Osteocyte (in vitro differentiated cells): ENCODE measurements at regions not wholly inside any gene's neighbourhood (a gene's known extent, or its start where the extent isn't known, plus 50 kb on each side); places are given as distances from the start of the nearest gene placed in this dataset.

Experiments used
- DNase-seq: peaks from one replicate; pipeline ENCODE4 v3.0.0; 2021; ENCODE audit warnings: mixed read lengths; ENCODE audit not compliant: unreplicated experiment; ENCODE audit errors: extremely low spot score
- H3K27ac Mint-ChIP-seq: one replicate; pipeline ENCODE4 v1.8.0; 2021; ENCODE audit warnings: mild to moderate bottlenecking, mixed read lengths; ENCODE audit not compliant: unreplicated experiment
- H3K27me3 Mint-ChIP-seq: one replicate; pipeline ENCODE4 v1.8.0; 2021; ENCODE audit warnings: mixed read lengths; ENCODE audit not compliant: unreplicated experiment
- H3K36me3 Mint-ChIP-seq: one replicate; pipeline ENCODE4 v1.8.0; 2021; ENCODE audit warnings: mixed read lengths; ENCODE audit not compliant: unreplicated experiment
- H3K4me1 Mint-ChIP-seq: one replicate; pipeline ENCODE4 v1.8.0; 2021; ENCODE audit warnings: mixed read lengths; ENCODE audit not compliant: unreplicated experiment
- H3K4me3 Mint-ChIP-seq: one replicate; pipeline ENCODE4 v1.8.0; 2021; ENCODE audit warnings: mild to moderate bottlenecking, moderate library complexity, mixed read lengths; ENCODE audit not compliant: unreplicated experiment
- H3K9me3 Mint-ChIP-seq: one replicate; pipeline ENCODE4 v1.8.0; 2021; ENCODE audit warnings: mixed read lengths; ENCODE audit not compliant: unreplicated experiment
- TF ChIP-seq, protein P1 (sequence below): fragments of 200-600 bp; sonication (generic); IDR thresholded peaks from 2 replicates; pipeline ENCODE4 v1.5.0; 2021; ENCODE audit warnings: antibody characterized with exemption, mild to moderate bottlenecking, moderate library complexity

DNA sequence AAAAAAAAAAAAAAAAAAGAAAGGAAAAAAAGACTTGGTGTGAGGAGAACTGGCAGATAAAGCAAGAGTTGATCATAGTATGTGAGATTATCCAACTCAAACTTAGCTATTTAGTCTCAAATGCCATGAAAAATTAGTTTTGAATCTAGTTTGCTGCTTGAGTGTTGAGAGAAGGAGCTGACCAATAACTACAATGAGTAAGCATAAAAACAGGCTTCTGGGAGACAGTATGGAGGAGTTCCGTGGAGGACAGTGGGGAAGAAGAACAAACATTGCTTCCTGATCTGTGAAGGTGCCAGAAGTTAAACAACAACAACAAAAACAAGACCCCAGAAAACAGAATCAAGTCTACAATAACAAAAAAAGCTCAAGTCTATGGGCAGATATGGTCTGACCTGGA, 317.1 kb upstream of the POT1 start:
- TF ChIP-seq, protein P1, sequence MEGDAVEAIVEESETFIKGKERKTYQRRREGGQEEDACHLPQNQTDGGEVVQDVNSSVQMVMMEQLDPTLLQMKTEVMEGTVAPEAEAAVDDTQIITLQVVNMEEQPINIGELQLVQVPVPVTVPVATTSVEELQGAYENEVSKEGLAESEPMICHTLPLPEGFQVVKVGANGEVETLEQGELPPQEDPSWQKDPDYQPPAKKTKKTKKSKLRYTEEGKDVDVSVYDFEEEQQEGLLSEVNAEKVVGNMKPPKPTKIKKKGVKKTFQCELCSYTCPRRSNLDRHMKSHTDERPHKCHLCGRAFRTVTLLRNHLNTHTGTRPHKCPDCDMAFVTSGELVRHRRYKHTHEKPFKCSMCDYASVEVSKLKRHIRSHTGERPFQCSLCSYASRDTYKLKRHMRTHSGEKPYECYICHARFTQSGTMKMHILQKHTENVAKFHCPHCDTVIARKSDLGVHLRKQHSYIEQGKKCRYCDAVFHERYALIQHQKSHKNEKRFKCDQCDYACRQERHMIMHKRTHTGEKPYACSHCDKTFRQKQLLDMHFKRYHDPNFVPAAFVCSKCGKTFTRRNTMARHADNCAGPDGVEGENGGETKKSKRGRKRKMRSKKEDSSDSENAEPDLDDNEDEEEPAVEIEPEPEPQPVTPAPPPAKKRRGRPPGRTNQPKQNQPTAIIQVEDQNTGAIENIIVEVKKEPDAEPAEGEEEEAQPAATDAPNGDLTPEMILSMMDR, result no peak
- Mint-ChIP-seq H3K36me3 (no peaks in the 10 kb centered on the region), H3K27ac (no peak overlapping the region), H3K27me3 (no peaks in the 10 kb centered on the region), H3K4me1 (peaks cover 2% of the 10 kb centered on the region), H3K9me3 (no peaks in the 10 kb centered on the region), H3K4me3 (no peak overlapping the region)
- DNase-seq, result no peak

DNA sequence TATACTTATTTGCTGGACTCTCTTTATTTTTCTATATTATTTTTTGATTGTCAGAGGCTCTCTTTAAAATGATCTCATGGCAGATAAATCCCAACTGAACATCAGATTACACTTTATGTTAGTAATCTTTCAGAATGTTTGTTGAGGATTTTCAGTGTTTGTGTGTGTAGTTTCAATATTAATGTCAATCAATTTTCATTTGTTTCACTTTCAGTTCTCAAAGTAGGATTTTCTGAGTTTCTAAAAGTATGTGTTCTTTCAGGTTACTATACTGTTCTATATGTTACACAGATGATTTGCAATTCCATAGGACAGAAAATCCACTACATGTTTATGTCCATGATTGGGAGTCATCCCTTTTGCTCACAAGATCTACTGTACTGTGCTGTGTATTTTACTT, 311.9 kb upstream of the POT1 start:
- Mint-ChIP-seq H3K9me3 (peaks cover 7% of the 10 kb centered on the region), H3K27ac (peak overlapping the region; percentile 48), H3K4me1 (peaks cover 5% of the 10 kb centered on the region), H3K27me3 (no peaks in the 10 kb centered on the region), H3K36me3 (no peaks in the 10 kb centered on the region), H3K4me3 (no peak overlapping the region)
- DNase-seq, result no peak
- TF ChIP-seq, protein P1, result no peak

DNA sequence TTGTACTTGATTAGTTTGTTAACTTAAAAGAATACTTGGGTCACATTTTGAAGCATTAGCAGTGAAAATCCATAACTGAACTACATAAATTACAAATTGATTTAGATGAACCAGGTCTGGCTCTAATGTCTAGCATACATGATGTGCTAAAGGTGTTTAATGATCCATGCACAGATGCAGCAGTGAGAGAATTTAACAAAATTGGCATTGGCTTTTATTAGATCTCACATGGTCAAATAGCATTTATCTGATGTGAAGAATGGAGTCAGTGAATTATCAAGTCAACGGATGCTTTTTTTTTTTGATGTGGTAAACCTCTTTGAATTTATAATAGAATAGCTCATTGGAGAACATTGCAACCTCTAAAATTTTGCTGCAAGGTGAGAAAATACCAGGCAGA, 293.0 kb upstream of the POT1 start:
- H3K4me3 Mint-ChIP-seq, result no peak overlapping the region
- DNase-seq, result no peak
- H3K36me3 Mint-ChIP-seq, result peaks cover 2% of the 10 kb centered on the region
- H3K4me1 Mint-ChIP-seq, result no peaks in the 10 kb centered on the region
- TF ChIP-seq, protein P1, result no peak
- H3K9me3 Mint-ChIP-seq, result peaks cover 19% of the 10 kb centered on the region
- no peak overlapping the region for H3K27ac Mint-ChIP-seq
- H3K27me3 Mint-ChIP-seq, result no peaks in the 10 kb centered on the region

DNA sequence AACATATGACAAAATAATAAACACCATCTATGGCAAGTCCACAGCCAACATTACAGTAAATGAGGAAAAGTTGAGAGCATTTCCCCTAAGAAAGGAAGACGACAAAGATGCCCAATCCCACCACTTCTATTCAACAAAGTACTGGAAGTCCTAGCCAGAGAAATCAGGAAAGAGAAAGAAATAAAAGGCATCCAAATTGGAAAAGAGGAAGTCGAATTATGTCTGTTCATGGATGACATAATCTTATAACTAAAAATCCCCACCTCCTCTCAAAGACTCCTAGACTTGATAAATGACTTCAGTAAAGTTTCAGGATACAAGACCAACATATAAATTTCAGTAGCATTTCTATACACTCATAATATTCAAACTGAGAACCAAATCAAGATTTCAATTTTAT, 288.5 kb upstream of the POT1 start:
- TF ChIP-seq, protein P1, result no peak
- Mint-ChIP-seq H3K27me3 (no peaks in the 10 kb centered on the region), H3K4me3 (no peak overlapping the region)

DNA sequence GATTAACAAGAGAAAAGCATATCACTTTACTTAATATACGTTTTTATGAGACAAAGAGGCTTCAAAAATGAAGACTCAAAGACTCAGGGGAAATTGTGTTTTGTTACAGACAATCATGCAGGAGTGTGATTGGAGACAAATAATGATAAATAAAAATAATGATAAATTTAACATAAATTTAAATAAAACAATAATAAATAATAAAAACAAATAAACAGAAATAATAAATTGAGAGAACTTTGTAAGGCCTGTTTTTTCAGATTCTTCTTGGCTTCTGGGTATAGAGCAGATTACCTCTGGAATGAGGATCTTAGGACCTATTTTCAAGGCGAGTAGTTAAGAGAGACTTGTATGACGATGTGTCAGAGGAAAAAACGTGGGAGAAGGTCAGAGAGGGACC, 271.4 kb upstream of the POT1 start:
- Mint-ChIP-seq H3K27ac (no peak overlapping the region), H3K4me1 (peaks cover 2% of the 10 kb centered on the region), H3K27me3 (no peaks in the 10 kb centered on the region), H3K9me3 (no peaks in the 10 kb centered on the region), H3K4me3 (no peak overlapping the region), H3K36me3 (no peaks in the 10 kb centered on the region)
- no peak for DNase-seq
- TF ChIP-seq, protein P1, result no peak

More for the DNA sequence above, 288.5 kb upstream of the POT1 start:
- Mint-ChIP-seq H3K9me3 (peaks cover 25% of the 10 kb centered on the region), H3K4me1 (no peaks in the 10 kb centered on the region), H3K27ac (no peak overlapping the region), H3K36me3 (peaks cover 2% of the 10 kb centered on the region)
- DNase-seq, result no peak
